CD4-positive, alpha-beta T cell (primary cell): ENCODE measurements at regions not wholly inside any gene's neighbourhood (a gene's known extent, or its start where the extent isn't known, plus 50 kb on each side); places are given as distances from the start of the nearest gene placed in this dataset.
A peak's percentile ranks its signal among the peaks of the same experiment; 100 is the strongest.

ENCODE experiments used
- ATAC-seq: fragments of 200-7000 bp; cut with Tn5 transposase; one replicate; pipeline ENCODE4 v1.10.0; 2022; ENCODE audit warnings: mild to moderate bottlenecking; ENCODE audit not compliant: poor library complexity
- CTCF ChIA-PET: fragments of 350-600 bp; sonication (Branson Sonifier 250); formaldehyde crosslinking; loops from one replicate; lab custom pipeline; 2021; ENCODE audit warnings: antibody characterized with exemption, inconsistent platforms; lab: Charles Lee
- POLR2A ChIA-PET: fragments of 350-600 bp; sonication (Branson Sonifier 250); formaldehyde crosslinking; loops from one replicate; lab custom pipeline; 2021; ENCODE audit warnings: antibody characterized with exemption, inconsistent platforms; lab: Charles Lee
- DNase-seq, 14 experiments: peaks; one replicate each; pipeline ENCODE4 v3.0.0-alpha.2; 2013 to 2020; ENCODE audit warnings: mixed read lengths in 2 of 14
- H3K27ac ChIP-seq, 2 donors: one replicate each; pipeline versions ENCODE4 v1.5.1 to v1.7.0; 2013; ENCODE audit warnings: low read length in 2 of 2, low read depth in 1 of 2, mild to moderate bottlenecking in 1 of 2
- H3K27me3 ChIP-seq, 2 experiments: 1 replicate in 1 of 2; 2 replicates in 1 of 2; pipeline versions ENCODE4 v1.6.1 to v1.7.0; 2013; ENCODE audit warnings: low read length in 2 of 2, control low read depth in 1 of 2, mild to moderate bottlenecking in 1 of 2, moderate library complexity in 1 of 2; ENCODE audit not compliant: insufficient read depth in 2 of 2, control insufficient read depth in 1 of 2
- H3K36me3 ChIP-seq: one replicate; pipeline ENCODE4 v1.6.1; 2013; ENCODE audit warnings: low read length, control low read depth; ENCODE audit not compliant: insufficient read depth
- H3K4me1 ChIP-seq: one replicate; pipeline ENCODE4 v1.6.1; 2013; ENCODE audit warnings: low read length, control low read depth; ENCODE audit not compliant: insufficient read depth
- H3K4me3 ChIP-seq: one replicate; pipeline ENCODE4 v1.5.1; 2013; ENCODE audit warnings: mild to moderate bottlenecking, low read length, moderate library complexity
- H3K9me3 ChIP-seq, 2 experiments: 1 replicate in 1 of 2; 2 replicates in 1 of 2; pipeline versions ENCODE4 v1.6.1 to v1.7.0; 2013; ENCODE audit warnings: low read length in 2 of 2, mild to moderate bottlenecking in 2 of 2, control low read depth in 1 of 2, moderate library complexity in 1 of 2; ENCODE audit not compliant: control insufficient read depth in 1 of 2, insufficient read depth in 1 of 2
- H3K27ac Mint-ChIP-seq: one replicate; pipeline ENCODE4 v1.8.0; 2020; ENCODE audit warnings: mixed read lengths
- H3K27me3 Mint-ChIP-seq: one replicate; pipeline ENCODE4 v1.8.0; 2021; ENCODE audit warnings: mixed read lengths
- H3K36me3 Mint-ChIP-seq: one replicate; pipeline ENCODE4 v1.8.0; 2021; ENCODE audit warnings: low read depth, mixed read lengths
- H3K4me1 Mint-ChIP-seq: one replicate; pipeline ENCODE4 v1.8.0; 2021; ENCODE audit warnings: low read depth, mixed read lengths
- H3K4me3 Mint-ChIP-seq: one replicate; pipeline ENCODE4 v1.8.0; 2020; ENCODE audit warnings: mild to moderate bottlenecking, mixed read lengths
- H3K9me3 Mint-ChIP-seq: one replicate; pipeline ENCODE4 v1.8.0; 2020; ENCODE audit warnings: mixed read lengths
- intact Hi-C, 2 experiments: fragments of 100-400 bp; cut with DNase I in 1 of 2; cut with micrococcal nuclease in 1 of 2; formaldehyde crosslinking; loops; one replicate each; pipeline versions ENCODE4 v1.15.1 to v1.9.0; 2023 to 2025; cut with DNase I, micrococcal nuclease
- TF ChIP-seq, protein P1 (sequence below): fragments of 200-600 bp; IDR thresholded peaks from one replicate; pipeline ENCODE4 v1.8.0; 2022; ENCODE audit warnings: antibody characterized with exemption, mild to moderate bottlenecking

GRCh38 chr1:221093903-221094791 is 214.9 kb downstream of the HLX start:
- H3K4me1 Mint-ChIP-seq, result no peaks in the 10 kb centered on the region
- H3K36me3 Mint-ChIP-seq, result no peaks in the 10 kb centered on the region
- POLR2A ChIA-PET, result interaction anchor here (0.7 kb wide), 1 partner anchor 19 kb away, joined by 3 read pairs; no protein-coding TSS in a partner anchor
- peaks cover 6% of the 10 kb centered on the region for H3K27me3 Mint-ChIP-seq
- ATAC-seq (no peak), DNase-seq (no peak)
- no peaks in the 10 kb centered on the region for H3K27me3 ChIP-seq
- no peaks in the 10 kb centered on the region for H3K9me3 ChIP-seq
- CTCF ChIA-PET, result no interaction called here
- no peak overlapping the region for H3K4me3 Mint-ChIP-seq
- no peaks in the 10 kb centered on the region for H3K9me3 Mint-ChIP-seq
- TF ChIP-seq, protein P1, sequence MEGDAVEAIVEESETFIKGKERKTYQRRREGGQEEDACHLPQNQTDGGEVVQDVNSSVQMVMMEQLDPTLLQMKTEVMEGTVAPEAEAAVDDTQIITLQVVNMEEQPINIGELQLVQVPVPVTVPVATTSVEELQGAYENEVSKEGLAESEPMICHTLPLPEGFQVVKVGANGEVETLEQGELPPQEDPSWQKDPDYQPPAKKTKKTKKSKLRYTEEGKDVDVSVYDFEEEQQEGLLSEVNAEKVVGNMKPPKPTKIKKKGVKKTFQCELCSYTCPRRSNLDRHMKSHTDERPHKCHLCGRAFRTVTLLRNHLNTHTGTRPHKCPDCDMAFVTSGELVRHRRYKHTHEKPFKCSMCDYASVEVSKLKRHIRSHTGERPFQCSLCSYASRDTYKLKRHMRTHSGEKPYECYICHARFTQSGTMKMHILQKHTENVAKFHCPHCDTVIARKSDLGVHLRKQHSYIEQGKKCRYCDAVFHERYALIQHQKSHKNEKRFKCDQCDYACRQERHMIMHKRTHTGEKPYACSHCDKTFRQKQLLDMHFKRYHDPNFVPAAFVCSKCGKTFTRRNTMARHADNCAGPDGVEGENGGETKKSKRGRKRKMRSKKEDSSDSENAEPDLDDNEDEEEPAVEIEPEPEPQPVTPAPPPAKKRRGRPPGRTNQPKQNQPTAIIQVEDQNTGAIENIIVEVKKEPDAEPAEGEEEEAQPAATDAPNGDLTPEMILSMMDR, result no peak
- no peaks in the 10 kb centered on the region for H3K4me1 ChIP-seq
- H3K4me3 ChIP-seq, result no peak overlapping the region
- intact Hi-C loops, result no loop called here
- no peak overlapping the region for H3K27ac Mint-ChIP-seq
- H3K36me3 ChIP-seq, result no peaks in the 10 kb centered on the region
- H3K27ac ChIP-seq, result no peak overlapping the region

- Histone ChIP-seq H3K9me3 (no peaks in the 10 kb centered on the region), H3K27ac (no peak overlapping the region), H3K4me1 (no peaks in the 10 kb centered on the region), H3K36me3 (no peaks in the 10 kb centered on the region), H3K4me3 (no peak overlapping the region), H3K27me3 (no peaks in the 10 kb centered on the region)
- Mint-ChIP-seq H3K36me3 (no peaks in the 10 kb centered on the region), H3K27ac (no peak overlapping the region), H3K4me3 (no peak overlapping the region), H3K9me3 (no peaks in the 10 kb centered on the region), H3K4me1 (no peaks in the 10 kb centered on the region), H3K27me3 (peaks cover 6% of the 10 kb centered on the region)
- ChIA-PET CTCF (no interaction called here), POLR2A (interaction anchor here (0.6 kb wide), 1 partner anchor 24 kb away, joined by 3 read pairs; no protein-coding TSS in a partner anchor)
- no peak for ATAC-seq
- peak in 3 of 14 experiments; percentile 18 to 62 (median 51) for DNase-seq
- intact Hi-C loops, result no loop called here
- TF ChIP-seq, protein P1, result no peak
Observed at GRCh38 chr1:221097479-221098281, 218.4 kb downstream of the HLX start.

GRCh38 chr1:221098471-221099405 is 219.5 kb downstream of the HLX start:
- ATAC-seq, result no peak

More at GRCh38 chr1:221098471-221099405, 219.5 kb downstream of the HLX start:
- CTCF ChIA-PET, result no interaction called here
- Mint-ChIP-seq H3K27me3 (peaks cover 6% of the 10 kb centered on the region), H3K27ac (no peak overlapping the region), H3K9me3 (no peaks in the 10 kb centered on the region), H3K4me1 (no peaks in the 10 kb centered on the region), H3K36me3 (no peaks in the 10 kb centered on the region), H3K4me3 (no peak overlapping the region)
- H3K4me1 ChIP-seq, result no peaks in the 10 kb centered on the region
- H3K4me3 ChIP-seq, result no peak overlapping the region
- TF ChIP-seq, protein P1, result no peak
- DNase-seq, result peak in 3 of 14 experiments; percentile 10 to 49 (median 36)
- POLR2A ChIA-PET, result no interaction called here
- peaks cover 0 to 4% of the 10 kb centered on the region in 2 experiments for H3K9me3 ChIP-seq
- no peaks in the 10 kb centered on the region for H3K36me3 ChIP-seq
- intact Hi-C loops, result no loop called here
- no peaks in the 10 kb centered on the region for H3K27me3 ChIP-seq
- no peak overlapping the region for H3K27ac ChIP-seq
